ENCODE measurements at regions not wholly inside any gene's neighbourhood (a gene's known extent, or its start where the extent isn't known, plus 50 kb on each side); places are given as distances from the start of the nearest gene placed in this dataset.

DNA sequence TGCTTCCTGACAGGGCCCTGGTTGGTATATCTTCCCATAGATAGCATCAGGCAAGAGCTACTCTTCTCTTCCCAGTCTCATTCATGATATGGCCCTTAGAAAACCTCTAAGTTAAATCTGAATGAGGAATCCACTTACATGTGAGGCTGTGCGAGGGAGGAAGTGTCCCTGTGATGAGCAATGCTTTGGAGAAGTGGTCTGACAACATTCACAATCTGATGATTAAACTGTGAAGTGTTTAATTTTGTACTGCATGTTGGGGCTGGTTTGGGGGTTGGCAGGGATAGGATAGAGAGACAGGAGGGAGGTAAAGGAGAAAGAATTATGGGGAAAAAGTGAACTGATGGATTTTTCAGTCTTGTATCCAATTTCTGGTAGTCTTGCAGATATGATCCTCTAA, 421.2 kb upstream of the DAB1 start:
- Histone ChIP-seq H3K9ac (ENCODE audit: low read length) (no peak overlapping the region), H3K4me2 (ENCODE audit: low read depth, low read length, poor library complexity, severe bottlenecking) (no peak overlapping the region), H4K20me1 (ENCODE audit: low read depth, low read length) (no peaks in the 10 kb centered on the region), H3K27me3 (ENCODE audit: low read length) (no peaks in the 10 kb centered on the region), H3K27ac (ENCODE audit: low read depth, low read length) (no peak overlapping the region), H3K36me3 (ENCODE audit: low read length) (no peaks in the 10 kb centered on the region), H3K9me3 (ENCODE audit: insufficient read depth, low read length) (no peaks in the 10 kb centered on the region; the same call in 1 of the 2 replicates), H3K9me2 (replicated peaks; ENCODE audit: insufficient read depth, low read length) (no peaks in the 10 kb centered on the region), H3K79me2 (ENCODE audit: insufficient read depth, low read length) (no peaks in the 10 kb centered on the region), H2AFZ (ENCODE audit: low read depth, low read length, severe bottlenecking) (no peak overlapping the region), H3F3A (ENCODE audit: insufficient read depth) (no peaks in the 10 kb centered on the region), H3K4me3 (ENCODE audit: insufficient read depth, low read length, poor library complexity, severe bottlenecking) (no peak overlapping the region)
- no peak for TF ChIP-seq EZH2phosphoT487 (conservative IDR thresholded peaks at IDR 0.05; ENCODE audit: low read length)
- TF ChIP-seq, protein P1, sequence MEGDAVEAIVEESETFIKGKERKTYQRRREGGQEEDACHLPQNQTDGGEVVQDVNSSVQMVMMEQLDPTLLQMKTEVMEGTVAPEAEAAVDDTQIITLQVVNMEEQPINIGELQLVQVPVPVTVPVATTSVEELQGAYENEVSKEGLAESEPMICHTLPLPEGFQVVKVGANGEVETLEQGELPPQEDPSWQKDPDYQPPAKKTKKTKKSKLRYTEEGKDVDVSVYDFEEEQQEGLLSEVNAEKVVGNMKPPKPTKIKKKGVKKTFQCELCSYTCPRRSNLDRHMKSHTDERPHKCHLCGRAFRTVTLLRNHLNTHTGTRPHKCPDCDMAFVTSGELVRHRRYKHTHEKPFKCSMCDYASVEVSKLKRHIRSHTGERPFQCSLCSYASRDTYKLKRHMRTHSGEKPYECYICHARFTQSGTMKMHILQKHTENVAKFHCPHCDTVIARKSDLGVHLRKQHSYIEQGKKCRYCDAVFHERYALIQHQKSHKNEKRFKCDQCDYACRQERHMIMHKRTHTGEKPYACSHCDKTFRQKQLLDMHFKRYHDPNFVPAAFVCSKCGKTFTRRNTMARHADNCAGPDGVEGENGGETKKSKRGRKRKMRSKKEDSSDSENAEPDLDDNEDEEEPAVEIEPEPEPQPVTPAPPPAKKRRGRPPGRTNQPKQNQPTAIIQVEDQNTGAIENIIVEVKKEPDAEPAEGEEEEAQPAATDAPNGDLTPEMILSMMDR (IDR thresholded peaks at IDR 0.05; ENCODE audit: insufficient read depth, low read length, poor library complexity, severe bottlenecking): no peak

DNA sequence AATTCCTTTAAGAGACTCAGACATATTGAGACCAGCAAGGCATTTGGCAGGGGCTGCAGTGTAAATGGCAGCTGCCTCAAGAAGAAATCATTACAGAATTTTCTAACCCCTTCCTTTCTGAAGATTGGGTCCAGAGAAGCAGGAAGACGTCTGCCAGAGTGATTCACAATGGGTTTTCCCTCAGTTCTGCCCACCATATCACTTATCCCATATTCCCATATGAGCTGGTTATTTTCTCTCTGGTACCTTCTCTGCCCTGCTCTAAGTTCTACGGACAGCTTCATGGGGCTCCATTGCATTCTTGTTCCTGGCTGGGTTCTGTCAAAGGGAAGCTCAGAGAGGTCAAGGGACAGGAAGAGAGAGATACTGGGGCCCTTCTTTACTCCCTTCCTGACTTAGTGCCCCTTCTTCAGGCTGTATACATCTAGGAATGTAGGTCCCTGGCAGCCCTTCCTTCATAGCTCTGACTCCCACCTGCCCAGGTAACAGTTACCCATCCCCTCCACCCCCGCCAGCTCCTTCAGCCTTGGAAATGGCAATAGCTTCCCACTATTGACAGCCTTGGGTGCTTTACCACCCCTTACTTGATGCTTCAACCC, 420.6 kb upstream of the DAB1 start:
- no peak overlapping the region for H2AFZ ChIP-seq (ENCODE audit: low read depth, low read length, severe bottlenecking)
- H3K27me3 ChIP-seq (ENCODE audit: low read length): no peaks in the 10 kb centered on the region
- H3K36me3 ChIP-seq (ENCODE audit: low read length): no peaks in the 10 kb centered on the region
- no peaks in the 10 kb centered on the region for H3K79me2 ChIP-seq (ENCODE audit: insufficient read depth, low read length)
- H3F3A ChIP-seq (ENCODE audit: insufficient read depth): no peaks in the 10 kb centered on the region
- no peaks in the 10 kb centered on the region; the same call in 1 of the 2 replicates for H3K9me3 ChIP-seq (ENCODE audit: insufficient read depth, low read length)
- TF ChIP-seq EZH2phosphoT487 (conservative IDR thresholded peaks at IDR 0.05; ENCODE audit: low read length): no peak
- TF ChIP-seq, protein P1 (IDR thresholded peaks at IDR 0.05; ENCODE audit: insufficient read depth, low read length, poor library complexity, severe bottlenecking): no peak
- H3K9me2 ChIP-seq (replicated peaks; ENCODE audit: insufficient read depth, low read length): no peaks in the 10 kb centered on the region
- no peak overlapping the region for H3K4me2 ChIP-seq (ENCODE audit: low read depth, low read length, poor library complexity, severe bottlenecking)
- H3K27ac ChIP-seq (ENCODE audit: low read depth, low read length): no peak overlapping the region
- H3K9ac ChIP-seq (ENCODE audit: low read length): no peak overlapping the region
- no peaks in the 10 kb centered on the region for H4K20me1 ChIP-seq (ENCODE audit: low read depth, low read length)
- no peak overlapping the region for H3K4me3 ChIP-seq (ENCODE audit: insufficient read depth, low read length, poor library complexity, severe bottlenecking)

DNA sequence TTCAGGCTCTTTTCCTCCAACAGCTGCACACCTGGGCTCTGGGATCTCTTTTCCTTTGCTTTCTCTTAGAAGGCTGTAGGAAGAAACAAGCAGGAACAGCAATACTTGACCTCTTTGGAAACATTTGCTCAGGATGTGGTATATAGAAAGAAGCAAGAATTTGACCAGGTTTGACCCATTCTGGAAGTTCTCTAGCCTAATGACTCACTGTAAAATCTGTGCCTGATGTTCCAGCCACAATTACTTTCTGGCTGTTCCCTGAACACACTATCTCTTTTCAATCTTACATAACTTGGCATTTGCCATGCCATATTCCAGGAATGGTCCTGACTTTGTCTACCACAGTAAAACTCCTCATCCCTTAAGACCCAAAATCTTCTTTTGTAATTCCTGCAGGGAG, 419.9 kb upstream of the DAB1 start:
- Histone ChIP-seq H3K4me3 (ENCODE audit: insufficient read depth, low read length, poor library complexity, severe bottlenecking) (no peak overlapping the region), H3K9me3 (ENCODE audit: insufficient read depth, low read length) (no peaks in the 10 kb centered on the region; the same call in 1 of the 2 replicates), H3F3A (ENCODE audit: insufficient read depth) (no peaks in the 10 kb centered on the region), H3K4me2 (ENCODE audit: low read depth, low read length, poor library complexity, severe bottlenecking) (no peak overlapping the region), H3K36me3 (ENCODE audit: low read length) (no peaks in the 10 kb centered on the region), H3K9ac (ENCODE audit: low read length) (no peak overlapping the region), H3K79me2 (ENCODE audit: insufficient read depth, low read length) (no peaks in the 10 kb centered on the region), H4K20me1 (ENCODE audit: low read depth, low read length) (no peaks in the 10 kb centered on the region), H3K27me3 (ENCODE audit: low read length) (no peaks in the 10 kb centered on the region), H3K27ac (ENCODE audit: low read depth, low read length) (no peak overlapping the region), H3K9me2 (replicated peaks; ENCODE audit: insufficient read depth, low read length) (no peaks in the 10 kb centered on the region), H2AFZ (ENCODE audit: low read depth, low read length, severe bottlenecking) (no peak overlapping the region)
- TF ChIP-seq, protein P1 (IDR thresholded peaks at IDR 0.05; ENCODE audit: insufficient read depth, low read length, poor library complexity, severe bottlenecking): no peak
- no peak for TF ChIP-seq EZH2phosphoT487 (conservative IDR thresholded peaks at IDR 0.05; ENCODE audit: low read length)
